Activated T-helper 2 cell treated with anti-CD3 and anti-CD28 coated beads, Interferon-gamma antibody, Interleukin-2, Interleukin-4, amounts not matched to agents 10 μg/mL and 5 μg/mL and 100 μg/mL, durations not matched to agents 14 hours and 24 hours and 36 hours (primary cell): ENCODE measurements at regions not wholly inside any gene's neighbourhood (a gene's known extent, or its start where the extent isn't known, plus 50 kb on each side); places are given as distances from the start of the nearest gene placed in this dataset.

Experiments
- DNase-seq: peaks from one replicate; pipeline ENCODE4 v3.0.0; 2021; ENCODE audit warnings: low spot score
- H3K27ac Mint-ChIP-seq: one replicate; pipeline ENCODE4 v1.8.0; 2021; ENCODE audit warnings: mixed read lengths
- H3K27me3 Mint-ChIP-seq: one replicate; pipeline ENCODE4 v1.8.0; 2021; ENCODE audit warnings: low read depth, mixed read lengths
- H3K36me3 Mint-ChIP-seq: one replicate; pipeline ENCODE4 v1.8.0; 2021; ENCODE audit warnings: low read depth, mixed read lengths
- H3K4me1 Mint-ChIP-seq: one replicate; pipeline ENCODE4 v1.8.0; 2021; ENCODE audit warnings: low read depth, mixed read lengths
- H3K4me3 Mint-ChIP-seq: one replicate; pipeline ENCODE4 v1.8.0; 2021; ENCODE audit warnings: low read depth, mild to moderate bottlenecking, moderate library complexity, mixed read lengths
- H3K9me3 Mint-ChIP-seq: one replicate; pipeline ENCODE4 v1.8.0; 2021; ENCODE audit warnings: mixed read lengths
- intact Hi-C: fragments of 100-400 bp; cut with micrococcal nuclease; formaldehyde crosslinking; loops from one replicate; pipeline ENCODE4 v1.15.1; 2023

GRCh38 chr2:198994678-198995077 lies 463.1 kb downstream of the SATB2 start:
- no peaks in the 10 kb centered on the region for H3K4me1 Mint-ChIP-seq
- H3K36me3 Mint-ChIP-seq = no peaks in the 10 kb centered on the region
- H3K9me3 Mint-ChIP-seq = peaks cover 4% of the 10 kb centered on the region
- H3K4me3 Mint-ChIP-seq = no peak overlapping the region
- DNase-seq = no peak
- no peak overlapping the region for H3K27ac Mint-ChIP-seq
- H3K27me3 Mint-ChIP-seq = no peaks in the 10 kb centered on the region
- intact Hi-C loops = no loop called here

GRCh38 chr2:198991431-198991830 lies 466.3 kb downstream of the SATB2 start:
- Mint-ChIP-seq H3K4me3 (no peak overlapping the region), H3K27me3 (no peaks in the 10 kb centered on the region), H3K9me3 (peaks cover 7% of the 10 kb centered on the region), H3K4me1 (no peaks in the 10 kb centered on the region), H3K36me3 (no peaks in the 10 kb centered on the region), H3K27ac (no peak overlapping the region)
- DNase-seq = no peak
- intact Hi-C loops = no loop called here

- Mint-ChIP-seq H3K9me3 (peaks cover 12% of the 10 kb centered on the region), H3K4me1 (no peaks in the 10 kb centered on the region), H3K4me3 (no peak overlapping the region), H3K36me3 (no peaks in the 10 kb centered on the region), H3K27me3 (no peaks in the 10 kb centered on the region), H3K27ac (no peak overlapping the region)
- intact Hi-C loops = no loop called here
- DNase-seq = no peak
These were observed 482.0 kb downstream of the SATB2 start for GRCh38 chr2:198975779-198976178.

- Mint-ChIP-seq H3K9me3 (peaks cover 12% of the 10 kb centered on the region), H3K36me3 (no peaks in the 10 kb centered on the region), H3K4me1 (no peaks in the 10 kb centered on the region), H3K27me3 (no peaks in the 10 kb centered on the region), H3K4me3 (no peak overlapping the region), H3K27ac (no peak overlapping the region)
- no peak for DNase-seq
- intact Hi-C loops = no loop called here
These were observed 484.0 kb downstream of the SATB2 start for GRCh38 chr2:198973785-198974184.

GRCh38 chr2:198973181-198973580 lies 484.6 kb downstream of the SATB2 start:
- Mint-ChIP-seq H3K27me3 (no peaks in the 10 kb centered on the region), H3K4me1 (no peaks in the 10 kb centered on the region), H3K36me3 (no peaks in the 10 kb centered on the region), H3K9me3 (peaks cover 12% of the 10 kb centered on the region), H3K4me3 (no peak overlapping the region), H3K27ac (no peak overlapping the region)
- intact Hi-C loops = no loop called here
- no peak for DNase-seq

- H3K27ac Mint-ChIP-seq = no peak overlapping the region
- no peaks in the 10 kb centered on the region for H3K27me3 Mint-ChIP-seq
- intact Hi-C loops = no loop called here
- no peaks in the 10 kb centered on the region for H3K4me1 Mint-ChIP-seq
- no peak for DNase-seq
- H3K9me3 Mint-ChIP-seq = no peaks in the 10 kb centered on the region
- no peaks in the 10 kb centered on the region for H3K36me3 Mint-ChIP-seq
- no peak overlapping the region for H3K4me3 Mint-ChIP-seq
These were observed 489.2 kb downstream of the SATB2 start for GRCh38 chr2:198968545-198968944.

GRCh38 chr2:198966269-198966668 lies 491.5 kb downstream of the SATB2 start:
- no peak overlapping the region for H3K27ac Mint-ChIP-seq
- intact Hi-C loops = no loop called here
- no peaks in the 10 kb centered on the region for H3K9me3 Mint-ChIP-seq
- H3K4me3 Mint-ChIP-seq = no peak overlapping the region
- H3K4me1 Mint-ChIP-seq = no peaks in the 10 kb centered on the region
- no peaks in the 10 kb centered on the region for H3K27me3 Mint-ChIP-seq
- DNase-seq = no peak
- no peaks in the 10 kb centered on the region for H3K36me3 Mint-ChIP-seq

- H3K9me3 Mint-ChIP-seq = no peaks in the 10 kb centered on the region
- no peaks in the 10 kb centered on the region for H3K27me3 Mint-ChIP-seq
- DNase-seq = no peak
- H3K36me3 Mint-ChIP-seq = no peaks in the 10 kb centered on the region
- H3K4me3 Mint-ChIP-seq = no peak overlapping the region
- intact Hi-C loops = no loop called here
- H3K4me1 Mint-ChIP-seq = no peaks in the 10 kb centered on the region
- no peak overlapping the region for H3K27ac Mint-ChIP-seq
These were observed 496.2 kb downstream of the SATB2 start for GRCh38 chr2:198961547-198961946.

- DNase-seq = no peak
- no peaks in the 10 kb centered on the region for H3K27me3 Mint-ChIP-seq
- H3K36me3 Mint-ChIP-seq = no peaks in the 10 kb centered on the region
- H3K4me3 Mint-ChIP-seq = no peak overlapping the region
- H3K9me3 Mint-ChIP-seq = no peaks in the 10 kb centered on the region
- intact Hi-C loops = no loop called here
- H3K27ac Mint-ChIP-seq = no peak overlapping the region
- H3K4me1 Mint-ChIP-seq = no peaks in the 10 kb centered on the region
These were observed 500.6 kb downstream of the SATB2 start for GRCh38 chr2:198957181-198957580.

GRCh38 chr2:198953328-198953727 lies 504.4 kb downstream of the SATB2 start:
- Mint-ChIP-seq H3K4me1 (no peaks in the 10 kb centered on the region), H3K27ac (no peak overlapping the region), H3K36me3 (no peaks in the 10 kb centered on the region), H3K9me3 (no peaks in the 10 kb centered on the region), H3K27me3 (no peaks in the 10 kb centered on the region), H3K4me3 (no peak overlapping the region)
- no peak for DNase-seq
- intact Hi-C loops = no loop called here

GRCh38 chr2:198950803-198951202 lies 506.9 kb downstream of the SATB2 start:
- Mint-ChIP-seq H3K4me1 (no peaks in the 10 kb centered on the region), H3K4me3 (no peak overlapping the region), H3K9me3 (no peaks in the 10 kb centered on the region), H3K27me3 (no peaks in the 10 kb centered on the region), H3K36me3 (no peaks in the 10 kb centered on the region), H3K27ac (no peak overlapping the region)
- intact Hi-C loops = no loop called here
- DNase-seq = no peak

- Mint-ChIP-seq H3K4me1 (no peaks in the 10 kb centered on the region), H3K4me3 (no peak overlapping the region), H3K27me3 (no peaks in the 10 kb centered on the region), H3K9me3 (no peaks in the 10 kb centered on the region), H3K36me3 (no peaks in the 10 kb centered on the region), H3K27ac (no peak overlapping the region)
- intact Hi-C loops = no loop called here
- no peak for DNase-seq
These were observed 512.2 kb downstream of the SATB2 start for GRCh38 chr2:198945496-198945895.

- H3K9me3 Mint-ChIP-seq = no peaks in the 10 kb centered on the region
- no peak for DNase-seq
- no peak overlapping the region for H3K27ac Mint-ChIP-seq
- no peaks in the 10 kb centered on the region for H3K4me1 Mint-ChIP-seq
- no peak overlapping the region for H3K4me3 Mint-ChIP-seq
- intact Hi-C loops = no loop called here
- no peaks in the 10 kb centered on the region for H3K27me3 Mint-ChIP-seq
- H3K36me3 Mint-ChIP-seq = no peaks in the 10 kb centered on the region
These were observed 527.6 kb downstream of the SATB2 start for GRCh38 chr2:198930170-198930569.

- intact Hi-C loops = no loop called here
- H3K4me1 Mint-ChIP-seq = no peaks in the 10 kb centered on the region
- no peaks in the 10 kb centered on the region for H3K27me3 Mint-ChIP-seq
- no peak overlapping the region for H3K4me3 Mint-ChIP-seq
- H3K9me3 Mint-ChIP-seq = no peaks in the 10 kb centered on the region
- DNase-seq = no peak
- no peaks in the 10 kb centered on the region for H3K36me3 Mint-ChIP-seq
- H3K27ac Mint-ChIP-seq = no peak overlapping the region
These were observed 529.7 kb downstream of the SATB2 start for GRCh38 chr2:198928026-198928425.
